Breast epithelium (tissue), 4 donors: ENCODE measurements at regions not wholly inside any gene's neighbourhood (a gene's known extent, or its start where the extent isn't known, plus 50 kb on each side); places are given as distances from the start of the nearest gene placed in this dataset.
"Not testable (repeated sequence)": the region's sequence is repeated elsewhere in the genome, so short reads cannot be mapped to it uniquely, and the experiment has no call there.

Experiments used
- DNase-seq, 2 donors: peaks; one replicate each; pipeline ENCODE4 v3.0.0-alpha.2; 2019; ENCODE audit warnings: low spot score in 2 of 2
- H3K27ac ChIP-seq, 2 donors: fragments of 200-600 bp; sonication (generic) in 1 of 2; one replicate each; pipeline ENCODE4 v1.5.1; 2016 to 2019; ENCODE audit warnings: mild to moderate bottlenecking in 1 of 2
- H3K27me3 ChIP-seq, 2 donors: fragments of 200-600 bp; sonication (generic) in 1 of 2; one replicate each; pipeline versions ENCODE4 v1.5.1 to v1.6.0; 2017 to 2019; ENCODE audit warnings: control low read depth in 1 of 2, mild to moderate bottlenecking in 1 of 2
- H3K36me3 ChIP-seq: fragments of 200-600 bp; one replicate; pipeline ENCODE4 v1.5.1; 2019
- H3K4me1 ChIP-seq, 2 donors: fragments of 200-600 bp; sonication (generic); one replicate each; pipeline ENCODE4 v1.5.1; 2016 to 2019; ENCODE audit warnings: control low read depth in 1 of 2
- H3K4me3 ChIP-seq, 3 donors: fragments of 200-600 bp; sonication (generic); 1 replicate in 2 of 3; 2 replicates in 1 of 3; pipeline ENCODE4 v1.5.1; 2016 to 2019; ENCODE audit warnings: mild to moderate bottlenecking in 3 of 3, moderate library complexity in 2 of 3
- H3K9me3 ChIP-seq, 2 donors: fragments of 200-600 bp; sonication (generic) in 1 of 2; one replicate each; pipeline ENCODE4 v1.5.1; 2016 to 2019; ENCODE audit warnings: control low read depth in 1 of 2
- POLR2A ChIP-seq: fragments of 450-650 bp; IDR thresholded peaks from one replicate; pipeline ENCODE4 v1.6.1; 2016; ENCODE audit warnings: antibody characterized with exemption, mild to moderate bottlenecking, moderate library complexity
- POLR2AphosphoS5 ChIP-seq, 3 donors: sonication (generic); formaldehyde crosslinking; IDR thresholded peaks; one replicate each; pipeline ENCODE4 v1.6.1; 2017; ENCODE audit warnings: antibody characterized with exemption in 3 of 3
- intact Hi-C: fragments of 100-400 bp; cut with DNase I; formaldehyde crosslinking; loops from one replicate; pipeline ENCODE4 v1.15.1; 2023; ENCODE audit warnings: low total_unique reads
- TF ChIP-seq, protein P1 (sequence below), 3 donors: fragments of 450-650 bp; IDR thresholded peaks; one replicate each; pipeline ENCODE4 v1.5.1; 2016 to 2017; ENCODE audit warnings: antibody characterized with exemption in 3 of 3, mild to moderate bottlenecking in 3 of 3, moderate library complexity in 3 of 3

GRCh38 chr6:144561455-144562043 is 276.4 kb downstream of the UTRN start:
- DNase-seq: no peak
- Histone ChIP-seq H3K36me3 (peaks cover 4% of the 10 kb centered on the region), H3K27me3 (no peaks in the 10 kb centered on the region), H3K4me3 (no peak overlapping the region), H3K27ac (no peak overlapping the region), H3K4me1 (no peaks in the 10 kb centered on the region), H3K9me3 (no peaks in the 10 kb centered on the region)
- TF ChIP-seq POLR2AphosphoS5 (IDR thresholded peaks at IDR 0.05) (no peak), POLR2A (no peak)
- TF ChIP-seq, protein P1, sequence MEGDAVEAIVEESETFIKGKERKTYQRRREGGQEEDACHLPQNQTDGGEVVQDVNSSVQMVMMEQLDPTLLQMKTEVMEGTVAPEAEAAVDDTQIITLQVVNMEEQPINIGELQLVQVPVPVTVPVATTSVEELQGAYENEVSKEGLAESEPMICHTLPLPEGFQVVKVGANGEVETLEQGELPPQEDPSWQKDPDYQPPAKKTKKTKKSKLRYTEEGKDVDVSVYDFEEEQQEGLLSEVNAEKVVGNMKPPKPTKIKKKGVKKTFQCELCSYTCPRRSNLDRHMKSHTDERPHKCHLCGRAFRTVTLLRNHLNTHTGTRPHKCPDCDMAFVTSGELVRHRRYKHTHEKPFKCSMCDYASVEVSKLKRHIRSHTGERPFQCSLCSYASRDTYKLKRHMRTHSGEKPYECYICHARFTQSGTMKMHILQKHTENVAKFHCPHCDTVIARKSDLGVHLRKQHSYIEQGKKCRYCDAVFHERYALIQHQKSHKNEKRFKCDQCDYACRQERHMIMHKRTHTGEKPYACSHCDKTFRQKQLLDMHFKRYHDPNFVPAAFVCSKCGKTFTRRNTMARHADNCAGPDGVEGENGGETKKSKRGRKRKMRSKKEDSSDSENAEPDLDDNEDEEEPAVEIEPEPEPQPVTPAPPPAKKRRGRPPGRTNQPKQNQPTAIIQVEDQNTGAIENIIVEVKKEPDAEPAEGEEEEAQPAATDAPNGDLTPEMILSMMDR (IDR thresholded peaks at IDR 0.05): no peak
- intact Hi-C loops: no loop called here

GRCh38 chr6:144564202-144564601 is 279.1 kb downstream of the UTRN start:
- H3K9me3 ChIP-seq: no peaks in the 10 kb centered on the region
- intact Hi-C loops: no loop called here
- H3K27ac ChIP-seq: no peak overlapping the region
- no peaks in the 10 kb centered on the region for H3K36me3 ChIP-seq
- H3K4me3 ChIP-seq: no peak overlapping the region
- TF ChIP-seq POLR2AphosphoS5 (IDR thresholded peaks at IDR 0.05): no peak
- TF ChIP-seq, protein P1 (IDR thresholded peaks at IDR 0.05): no peak
- TF ChIP-seq POLR2A: no peak
- DNase-seq: no peak
- H3K27me3 ChIP-seq: no peaks in the 10 kb centered on the region
- H3K4me1 ChIP-seq: no peaks in the 10 kb centered on the region

DNA sequence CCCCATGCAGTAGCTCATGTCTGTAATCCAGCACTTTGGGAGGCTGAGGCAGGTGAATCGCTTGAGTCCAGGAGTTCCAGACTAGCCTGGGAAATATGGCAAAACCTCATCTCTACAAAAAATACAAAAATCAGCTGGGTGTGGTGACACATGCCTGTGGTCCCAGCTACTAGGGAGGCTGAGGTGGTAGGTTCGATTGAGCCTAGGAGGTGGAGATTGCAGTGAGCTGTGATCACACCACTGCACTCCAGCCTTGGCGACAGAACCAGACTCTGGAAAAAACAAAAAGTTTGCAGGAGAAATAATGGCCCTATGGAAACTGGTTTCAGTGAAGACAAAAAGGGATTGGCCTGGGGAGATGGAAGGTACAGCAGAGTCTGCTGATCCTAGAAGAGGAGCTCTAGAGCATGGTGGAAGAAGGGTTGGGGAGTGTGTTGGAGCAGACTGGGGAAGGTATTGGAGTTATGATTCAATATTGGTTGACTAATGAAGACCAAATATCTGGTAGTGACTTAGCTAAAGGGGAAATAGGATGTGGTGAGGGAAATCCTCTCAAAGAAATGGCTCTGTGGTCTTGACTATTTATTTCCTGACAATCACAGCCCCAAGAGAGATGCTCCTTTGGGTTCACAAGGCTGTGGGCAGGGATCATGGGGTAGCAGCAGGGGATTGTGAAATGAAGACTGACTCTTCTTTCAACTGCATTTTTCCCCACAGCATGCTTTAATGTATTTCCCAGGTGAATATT is 281.9 kb downstream of the UTRN start:
- no peak for DNase-seq
- H3K4me3 ChIP-seq: no peak overlapping the region
- TF ChIP-seq, protein P1 (IDR thresholded peaks at IDR 0.05): no peak
- no peak for TF ChIP-seq POLR2AphosphoS5 (IDR thresholded peaks at IDR 0.05)
- no peak for TF ChIP-seq POLR2A
- H3K27me3 ChIP-seq: no peaks in the 10 kb centered on the region
- no peaks in the 10 kb centered on the region for H3K36me3 ChIP-seq
- H3K4me1 ChIP-seq: no peaks in the 10 kb centered on the region
- H3K27ac ChIP-seq: no peak overlapping the region
- intact Hi-C loops: no loop called here
- H3K9me3 ChIP-seq: no peaks in the 10 kb centered on the region

GRCh38 chr6:144568241-144568640 is 283.1 kb downstream of the UTRN start:
- no peak overlapping the region for H3K4me3 ChIP-seq
- TF ChIP-seq, protein P1 (IDR thresholded peaks at IDR 0.05): no peak
- TF ChIP-seq POLR2AphosphoS5 (IDR thresholded peaks at IDR 0.05) (no peak), POLR2A (no peak)
- DNase-seq: no peak
- H3K9me3 ChIP-seq: no peaks in the 10 kb centered on the region
- H3K36me3 ChIP-seq: no peaks in the 10 kb centered on the region
- intact Hi-C loops: no loop called here
- no peak overlapping the region for H3K27ac ChIP-seq
- H3K27me3 ChIP-seq: no peaks in the 10 kb centered on the region
- no peaks in the 10 kb centered on the region for H3K4me1 ChIP-seq

DNA sequence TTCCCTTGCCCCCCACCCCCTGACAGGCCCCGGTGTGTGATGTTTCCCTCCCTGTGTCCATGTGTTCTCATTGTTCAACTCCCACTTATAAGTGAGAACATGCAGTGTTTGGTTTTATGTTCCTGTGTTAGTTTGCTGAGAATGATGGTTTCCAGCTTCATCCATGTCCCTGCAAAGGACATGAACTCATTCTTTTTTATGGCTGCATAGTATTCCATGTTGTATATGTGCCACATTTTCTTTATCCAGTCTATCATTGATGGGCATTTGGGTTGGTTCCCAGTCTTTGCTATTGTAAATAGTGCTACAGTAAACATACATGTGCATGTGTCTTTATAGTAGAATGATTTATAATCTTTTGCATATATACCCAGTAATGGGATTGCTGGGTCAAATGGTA is 287.4 kb downstream of the UTRN start:
- DNase-seq, H3K27ac ChIP-seq, H3K9me3 ChIP-seq, H3K27me3 ChIP-seq, H3K4me3 ChIP-seq, H3K36me3 ChIP-seq, H3K4me1 ChIP-seq, intact Hi-C loops: not testable (repeated sequence)
